Left forelimb (tissue), 1 donor: ENCODE measurements at regions not wholly inside any gene's neighbourhood (a gene's known extent, or its start where the extent isn't known, plus 50 kb on each side); places are given as distances from the start of the nearest gene placed in this dataset.

ENCODE experiments used
- DNase-seq: peaks from one replicate; pipeline ENCODE4 v3.0.0-alpha.2; 2018; ENCODE audit warnings: low spot score

GRCh38 chr2:7812231-7812995 is 869.4 kb upstream of the ID2 start:
- DNase-seq, result no peak

- DNase-seq, result no peak
These were observed 868.1 kb upstream of the ID2 start for GRCh38 chr2:7813541-7814292.

- DNase-seq, result no peak
These were observed 866.1 kb upstream of the ID2 start for GRCh38 chr2:7815726-7816125.

GRCh38 chr2:7816233-7816632 is 865.6 kb upstream of the ID2 start:
- no peak for DNase-seq

- DNase-seq, result no peak
These were observed 864.9 kb upstream of the ID2 start for GRCh38 chr2:7816944-7817343.

- DNase-seq, result no peak
These were observed 862.5 kb upstream of the ID2 start for GRCh38 chr2:7819316-7819715.

GRCh38 chr2:7819850-7820249 is 862.0 kb upstream of the ID2 start:
- DNase-seq, result no peak

GRCh38 chr2:7824211-7824610 is 857.6 kb upstream of the ID2 start:
- no peak for DNase-seq

GRCh38 chr2:7825591-7826312 is 856.1 kb upstream of the ID2 start:
- DNase-seq, result no peak

GRCh38 chr2:7826656-7827055 is 855.2 kb upstream of the ID2 start:
- no peak for DNase-seq

- DNase-seq, result no peak
These were observed 852.6 kb upstream of the ID2 start for GRCh38 chr2:7829241-7829640.

GRCh38 chr2:7830616-7831015 is 851.2 kb upstream of the ID2 start:
- DNase-seq, result no peak

GRCh38 chr2:7835151-7835550 is 846.7 kb upstream of the ID2 start:
- no peak for DNase-seq

GRCh38 chr2:7835693-7836680 is 845.9 kb upstream of the ID2 start:
- DNase-seq, result no peak

GRCh38 chr2:7837237-7837760 is 844.6 kb upstream of the ID2 start:
- DNase-seq, result no peak

- no peak for DNase-seq
These were observed 843.2 kb upstream of the ID2 start for GRCh38 chr2:7838669-7839068.

- no peak for DNase-seq
These were observed 841.0 kb upstream of the ID2 start for GRCh38 chr2:7840651-7841380.

- no peak for DNase-seq
These were observed 840.1 kb upstream of the ID2 start for GRCh38 chr2:7841751-7842150.

GRCh38 chr2:7844414-7844965 is 837.4 kb upstream of the ID2 start:
- no peak for DNase-seq

- no peak for DNase-seq
These were observed 836.5 kb upstream of the ID2 start for GRCh38 chr2:7845332-7845731.
